GM12878 (cell line): ENCODE measurements at regions not wholly inside any gene's neighbourhood (a gene's known extent, or its start where the extent isn't known, plus 50 kb on each side); places are given as distances from the start of the nearest gene placed in this dataset.

Experiments
- ATAC-seq: fragments of 200-7000 bp; cut with Tn5 transposase; 3 replicates; pipeline ENCODE4 v1.9.1; 2020; ENCODE audit warnings: mild to moderate bottlenecking, moderate library complexity
- BruUV-seq: library from RNA; stranded (reverse); fragments of 400-500 nt; replicated peaks from 2 replicates; lab custom pipeline; 2021; lab: Mats Ljungman, UMichigan
- CTCF ChIA-PET: fragments of 300-600 bp; sonication (Branson Sonifier 250); formaldehyde crosslinking; extraction: SDS; loops from one replicate; lab custom pipeline; 2021; ENCODE audit warnings: inconsistent platforms; lab: Yijun Ruan, JAX
- POLR2A ChIA-PET: fragments of 350-600 bp; formaldehyde crosslinking; extraction: SDS; loops from one replicate; lab custom pipeline; 2021; ENCODE audit warnings: inconsistent platforms; lab: Charles Lee
- RAD21 ChIA-PET: fragments of 300-600 bp; sonication (Branson Sonifier 250); formaldehyde crosslinking; loops from one replicate; lab custom pipeline; 2023; ENCODE audit warnings: antibody characterized with exemption; ENCODE audit not compliant: unreplicated experiment; lab: Charles Lee
- SMC1A ChIA-PET: fragments of 300-600 bp; sonication (Branson Sonifier 250); formaldehyde crosslinking; loops from one replicate; lab custom pipeline; 2023; ENCODE audit not compliant: unreplicated experiment, uncharacterized antibody; lab: Charles Lee
- DNase-seq: peaks from one replicate; pipeline ENCODE4 v3.0.0-alpha.2; 2011; ENCODE audit warnings: low read depth, low spot score
- FAIRE-seq: peaks from 3 replicates; lab custom pipeline; 2011; peaks lifted over from hg19 to GRCh38; lab: Jason Lieb, UNC
- H2AFZ ChIP-seq: 2 replicates; pipeline ENCODE4 v1.6.0; 2011; ENCODE audit warnings: low read depth, low read length, control low read depth; ENCODE audit not compliant: control insufficient read depth
- H3K27ac ChIP-seq: 2 replicates; pipeline ENCODE4 v1.5.1; 2011; ENCODE audit warnings: control low read depth; ENCODE audit not compliant: control insufficient read depth, insufficient read depth
- H3K27me3 ChIP-seq, 2 experiments: replicated peaks in 1 of 2; 2 replicates each; pipeline versions ENCODE4 v1.6.0 to v1.6.1; 2011; ENCODE audit warnings: low read length in 1 of 2; ENCODE audit not compliant: control insufficient read depth in 2 of 2, insufficient read depth in 2 of 2
- H3K36me3 ChIP-seq, 2 experiments: 2 replicates each; pipeline ENCODE4 v1.5.1; 2011; ENCODE audit warnings: low read length in 1 of 2; ENCODE audit not compliant: control insufficient read depth in 2 of 2, insufficient read depth in 2 of 2
- H3K4me1 ChIP-seq: 2 replicates; pipeline ENCODE4 v1.6.1; 2011; ENCODE audit warnings: mild to moderate bottlenecking, low read length, moderate library complexity, mixed read lengths; ENCODE audit not compliant: control insufficient read depth, insufficient read depth
- H3K4me2 ChIP-seq: 2 replicates; pipeline ENCODE4 v1.6.0; 2011; ENCODE audit warnings: control low read depth; ENCODE audit not compliant: control insufficient read depth, insufficient read depth
- H3K4me3 ChIP-seq: fragments of 200-600 bp; sonication (generic); 2 replicates; pipeline ENCODE4 v1.5.1; 2016
- H3K79me2 ChIP-seq: 2 replicates; pipeline ENCODE4 v1.6.0; 2011; ENCODE audit warnings: low read length; ENCODE audit not compliant: control insufficient read depth, insufficient read depth
- H3K9ac ChIP-seq: 2 replicates; pipeline ENCODE4 v1.8.0; 2011; ENCODE audit warnings: low read length, control low read depth, mixed read lengths; ENCODE audit not compliant: control insufficient read depth, insufficient read depth
- H3K9me3 ChIP-seq: replicated peaks from 3 replicates; pipeline ENCODE4 v1.5.1; 2011; ENCODE audit warnings: mild to moderate bottlenecking, low read length; ENCODE audit not compliant: control insufficient read depth, insufficient read depth
- H4K20me1 ChIP-seq: 2 replicates; pipeline ENCODE4 v1.6.0; 2011; ENCODE audit not compliant: control insufficient read depth, insufficient read depth
- ATF2 ChIP-seq: IDR thresholded peaks from 2 replicates; pipeline ENCODE4 v1.6.1; 2012; ENCODE audit warnings: low read length, inconsistent platforms
- CBX5 ChIP-seq: sonication (generic); IDR thresholded peaks from 2 replicates; pipeline ENCODE4 v1.6.1; 2016; ENCODE audit warnings: low read depth, moderate library complexity, mild to moderate bottlenecking, inconsistent platforms
- CHD2 ChIP-seq: IDR thresholded peaks from 2 replicates; pipeline ENCODE4 v1.6.1; 2011; ENCODE audit warnings: low read depth, low read length, improper control_type of control experiment, borderline replicate concordance
- E2F8 ChIP-seq: fragments of 450-650 bp; IDR thresholded peaks from 2 replicates; pipeline ENCODE4 v1.6.1; 2018; ENCODE audit warnings: mild to moderate bottlenecking, low read depth, moderate library complexity; ENCODE audit not compliant: partially characterized antibody
- FOS ChIP-seq: IDR thresholded peaks from 3 replicates; pipeline ENCODE4 v1.6.1; 2011; ENCODE audit warnings: borderline replicate concordance; ENCODE audit not compliant: insufficient read length; ENCODE audit errors: extremely low read depth
- HDAC2 ChIP-seq: fragments of 200-600 bp; sonication (generic); IDR thresholded peaks from 2 replicates; pipeline ENCODE4 v1.6.1; 2017
- HDGF ChIP-seq: fragments of 450-650 bp; IDR thresholded peaks from 2 replicates; pipeline ENCODE4 v1.6.1; 2016; ENCODE audit warnings: antibody characterized with exemption
- IKZF1 ChIP-seq: fragments of 450-650 bp; conservative IDR thresholded peaks from 2 replicates; pipeline ENCODE4 v1.6.1; 2017; ENCODE audit warnings: antibody characterized with exemption, mild to moderate bottlenecking
- JUND ChIP-seq: IDR thresholded peaks from 2 replicates; pipeline ENCODE4 v1.6.1; 2012; ENCODE audit warnings: low read depth, mild to moderate bottlenecking, low read length, improper control_type of control experiment, moderate library complexity
- LARP7 ChIP-seq: fragments of 450-650 bp; IDR thresholded peaks from 2 replicates; pipeline ENCODE4 v1.6.1; 2017; ENCODE audit warnings: mild to moderate bottlenecking
- NR2F1 ChIP-seq: fragments of 450-650 bp; conservative IDR thresholded peaks from 2 replicates; pipeline ENCODE4 v1.6.1; 2017; ENCODE audit warnings: mild to moderate bottlenecking
- RELA ChIP-seq: fragments of 450-650 bp; IDR thresholded peaks from 2 replicates; pipeline ENCODE4 v1.8.0; 2014; ENCODE audit warnings: borderline replicate concordance; ENCODE audit not compliant: partially characterized antibody
- SPI1 ChIP-seq: IDR thresholded peaks from 2 replicates; pipeline ENCODE4 v1.6.1; 2011; ENCODE audit warnings: low read depth, mild to moderate bottlenecking, low read length, moderate library complexity, borderline replicate concordance; ENCODE audit not compliant: insufficient read depth
- ZNF622 ChIP-seq: fragments of 450-650 bp; IDR thresholded peaks from 2 replicates; pipeline ENCODE4 v1.6.1; 2017; ENCODE audit warnings: mild to moderate bottlenecking, inconsistent platforms
- WGBS: methylation state at CpG from one replicate; pipeline ENCODE4 v1.1.6; 2016; ENCODE audit warnings: low lambda C conversion rate; ENCODE audit not compliant: insufficient replicate concordance, insufficient coverage; ENCODE audit errors: missing lambda C conversion rate; 5-methylcytosine and 5-hydroxymethylcytosine counted together
- in situ Hi-C: fragments of 300-500 bp; cut with MboI; formaldehyde crosslinking; loops from 9 replicates; pipeline ENCODE4 v1.14.3; 2018; ENCODE audit warnings: mixed read lengths
- intact Hi-C: fragments of 100-400 bp; cut with micrococcal nuclease; formaldehyde crosslinking; loops from one replicate; pipeline ENCODE4 v1.14.2; 2022; ENCODE audit not compliant: unreplicated experiment
- TF ChIP-seq, protein P1 (sequence below): fragments of 450-650 bp; IDR thresholded peaks from 2 replicates; pipeline ENCODE4 v1.6.1; 2017; ENCODE audit warnings: borderline replicate concordance

DNA sequence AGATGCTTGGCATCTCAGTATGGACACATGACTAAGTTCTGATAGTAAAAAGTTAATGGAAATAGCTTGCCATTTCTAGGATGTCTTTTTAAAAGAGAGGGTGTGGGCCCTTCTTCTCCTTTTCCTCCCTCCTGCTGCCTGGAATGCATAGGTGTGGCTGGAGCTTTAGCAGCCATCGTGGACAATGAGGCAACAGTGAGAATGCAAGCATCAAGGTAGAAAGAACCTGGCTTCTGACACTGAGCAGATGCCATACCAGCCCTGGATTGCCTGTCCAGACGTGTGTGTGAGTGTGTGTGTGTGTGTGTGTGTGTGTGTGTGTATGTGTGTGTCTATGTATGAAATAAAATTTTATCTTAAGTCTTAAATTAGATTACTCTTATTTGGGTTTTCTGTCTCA, 660.1 kb downstream of the XIRP2 start:
- BruUV-seq: no TSS peak
- TF ChIP-seq IKZF1 (no peak), FOS (no peak)
- WGBS: 0% methylated on average over 2 of the region's 2 CpGs
- CTCF ChIA-PET: no interaction called here
- Histone ChIP-seq H4K20me1 (no peaks in the 10 kb centered on the region), H3K36me3 (no peaks in the 10 kb centered on the region), H3K79me2 (no peaks in the 10 kb centered on the region), H3K27ac (no peak overlapping the region), H3K27me3 (no peaks in the 10 kb centered on the region), H3K9ac (no peak overlapping the region), H3K9me3 (no peaks in the 10 kb centered on the region), H3K4me3 (no peak overlapping the region), H3K4me1 (no peaks in the 10 kb centered on the region), H2AFZ (no peak overlapping the region), H3K4me2 (no peak overlapping the region)
- in situ Hi-C loops (no loop called here), intact Hi-C loops (no loop called here)
- POLR2A ChIA-PET: no interaction called here
- DNase-seq: no peak
- SMC1A ChIA-PET: no interaction called here
- RAD21 ChIA-PET: no interaction called here
- FAIRE-seq: no peak
- ATAC-seq: no peak

DNA sequence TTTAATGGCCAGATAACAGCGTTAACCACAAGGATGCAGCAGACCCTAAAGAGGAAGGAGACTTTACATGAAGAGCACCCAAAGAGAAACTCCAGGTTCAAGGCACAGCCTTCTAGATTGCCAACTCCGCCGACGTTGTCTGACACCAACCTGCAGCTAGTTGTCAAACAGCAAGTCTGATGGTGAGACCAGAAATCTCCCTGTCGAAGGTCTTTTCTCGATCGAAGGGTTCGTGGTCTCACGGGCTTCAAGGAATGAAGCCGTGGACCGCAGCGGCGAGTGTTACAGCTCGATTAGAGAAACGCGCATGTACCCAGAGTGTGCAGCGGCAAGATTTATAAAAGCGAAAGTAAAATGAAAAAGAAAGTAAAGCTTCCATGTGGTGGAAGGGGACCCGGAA, 656.3 kb downstream of the XIRP2 start:
- no peaks in the 10 kb centered on the region for H3K9me3 ChIP-seq
- 84% methylated on average over 19 of the region's 19 CpGs for WGBS
- RAD21 ChIA-PET: no interaction called here
- no peak overlapping the region for H3K27ac ChIP-seq
- H3K9ac ChIP-seq: no peak overlapping the region
- SMC1A ChIA-PET: no interaction called here
- CTCF ChIA-PET: interaction anchor here (0.6 kb wide), 2 partner anchors 107 to 231 kb away, joined by 4 to 5 read pairs; no protein-coding TSS in a partner anchor
- H3K4me3 ChIP-seq: no peak overlapping the region
- FAIRE-seq: no peak
- H3K79me2 ChIP-seq: no peaks in the 10 kb centered on the region
- H3K4me1 ChIP-seq: no peaks in the 10 kb centered on the region
- in situ Hi-C loops (no loop called here), intact Hi-C loops (no loop called here)
- no peaks in the 10 kb centered on the region for H3K27me3 ChIP-seq
- H2AFZ ChIP-seq: no peak overlapping the region
- no peaks in the 10 kb centered on the region for H3K36me3 ChIP-seq
- BruUV-seq: no TSS peak
- H3K4me2 ChIP-seq: no peak overlapping the region
- no peak for DNase-seq
- no peak for ATAC-seq
- H4K20me1 ChIP-seq: no peaks in the 10 kb centered on the region
- POLR2A ChIA-PET: no interaction called here
- TF ChIP-seq HDGF (no peak), NR2F1 (no peak), RELA (no peak), E2F8 (no peak), SPI1 (no peak), JUND (no peak), CBX5 (no peak), ZNF622 (no peak), ATF2 (no peak), HDAC2 (no peak), LARP7 (no peak), CHD2 (no peak)
- TF ChIP-seq, protein P1, sequence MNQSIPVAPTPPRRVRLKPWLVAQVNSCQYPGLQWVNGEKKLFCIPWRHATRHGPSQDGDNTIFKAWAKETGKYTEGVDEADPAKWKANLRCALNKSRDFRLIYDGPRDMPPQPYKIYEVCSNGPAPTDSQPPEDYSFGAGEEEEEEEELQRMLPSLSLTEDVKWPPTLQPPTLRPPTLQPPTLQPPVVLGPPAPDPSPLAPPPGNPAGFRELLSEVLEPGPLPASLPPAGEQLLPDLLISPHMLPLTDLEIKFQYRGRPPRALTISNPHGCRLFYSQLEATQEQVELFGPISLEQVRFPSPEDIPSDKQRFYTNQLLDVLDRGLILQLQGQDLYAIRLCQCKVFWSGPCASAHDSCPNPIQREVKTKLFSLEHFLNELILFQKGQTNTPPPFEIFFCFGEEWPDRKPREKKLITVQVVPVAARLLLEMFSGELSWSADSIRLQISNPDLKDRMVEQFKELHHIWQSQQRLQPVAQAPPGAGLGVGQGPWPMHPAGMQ: no peak
